OCI-LY3 (cell line): ENCODE measurements at regions not wholly inside any gene's neighbourhood (a gene's known extent, or its start where the extent isn't known, plus 50 kb on each side); places are given as distances from the start of the nearest gene placed in this dataset.

ENCODE experiments used
- H2AFZ ChIP-seq: fragments of 200-600, 300-600 bp; shearing (Covaris generic); 2 replicates; pipeline ENCODE4 v1.6.0; 2014; ENCODE audit warnings: antibody characterized with exemption, low read depth, low read length
- H3K27ac ChIP-seq: fragments of 200-600, 300-600 bp; sonication (generic); 2 replicates; pipeline ENCODE4 v1.5.1; 2014; ENCODE audit warnings: mild to moderate bottlenecking, low read length, moderate library complexity, mixed read lengths
- H3K27me3 ChIP-seq: fragments of 200-600, 300-600 bp; sonication (generic); 2 replicates; pipeline ENCODE4 v1.6.1; 2014; ENCODE audit warnings: low read depth, low read length, mixed read lengths
- H3K36me3 ChIP-seq: fragments of 200-600, 300-600 bp; sonication (generic); replicated peaks from 2 replicates; pipeline ENCODE3; 2014; ENCODE audit warnings: low read depth, low read length, mixed read lengths
- H3K4me1 ChIP-seq: fragments of 300-600, 200-600 bp; sonication (generic); 2 replicates; pipeline ENCODE4 v1.6.1; 2014; ENCODE audit warnings: low read length, mixed read lengths
- H3K4me2 ChIP-seq: fragments of 200-600, 300-600 bp; sonication (generic); 2 replicates; pipeline ENCODE4 v1.6.1; 2014; ENCODE audit warnings: low read length, mixed read lengths
- H3K4me3 ChIP-seq: fragments of 300-600, 200-600 bp; sonication (generic); 2 replicates; pipeline ENCODE4 v1.5.1; 2014; ENCODE audit warnings: antibody characterized with exemption, mild to moderate bottlenecking, low read length, moderate library complexity
- H3K79me2 ChIP-seq: fragments of 300-600, 200-600 bp; shearing (Covaris generic); 2 replicates; pipeline ENCODE4 v1.6.1; 2014; ENCODE audit warnings: mild to moderate bottlenecking, low read length, mixed read lengths
- H3K9ac ChIP-seq: fragments of 300-600, 200-600 bp; shearing (Covaris generic); 2 replicates; pipeline ENCODE4 v1.6.0; 2014; ENCODE audit warnings: mild to moderate bottlenecking, low read length, moderate library complexity
- H3K9me3 ChIP-seq: fragments of 200-600, 300-600 bp; shearing (Covaris generic); 2 replicates; pipeline ENCODE4 v1.6.1; 2014; ENCODE audit warnings: low read length, mixed read lengths; ENCODE audit not compliant: insufficient read depth
- H4K20me1 ChIP-seq: fragments of 200-600, 300-600 bp; sonication (generic); 2 replicates; pipeline ENCODE4 v1.6.1; 2016; ENCODE audit warnings: low read length, mixed read lengths; ENCODE audit not compliant: insufficient read depth
- EZH2phosphoT487 ChIP-seq: fragments of 200-600 bp; shearing (Covaris generic); IDR thresholded peaks from 2 replicates; pipeline ENCODE4 v1.6.1; 2018; ENCODE audit warnings: antibody characterized with exemption, mixed run types, low read depth
- TF ChIP-seq, protein P1 (sequence below): fragments of 200-600, 300-600 bp; sonication (generic); IDR thresholded peaks from 2 replicates; pipeline ENCODE4 v1.5.1; 2014; ENCODE audit warnings: antibody characterized with exemption, low read length, low read depth

DNA sequence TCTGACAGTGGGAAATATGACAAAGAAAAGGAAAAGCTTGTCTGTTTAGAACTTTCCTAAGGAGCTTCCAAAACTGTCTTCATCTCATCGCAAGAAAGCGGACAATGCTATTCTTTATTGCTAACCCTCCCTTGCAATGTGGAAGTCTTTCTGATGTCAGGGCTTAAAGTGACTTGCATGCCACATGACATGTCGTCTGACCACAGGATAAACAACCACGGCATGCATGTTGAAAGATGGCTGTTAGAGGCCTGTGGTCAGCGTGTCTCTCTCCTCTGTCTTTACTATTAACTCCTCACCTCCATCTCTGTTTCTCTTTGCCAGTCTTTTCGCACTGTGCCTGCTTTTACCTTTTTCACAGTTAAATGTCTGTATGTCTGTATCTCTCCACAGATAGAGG is 389.8 kb downstream of the LNPK start:
- H2AFZ ChIP-seq = no peak overlapping the region
- no peak overlapping the region for H3K27ac ChIP-seq
- no peak overlapping the region for H3K4me2 ChIP-seq
- H3K9ac ChIP-seq = no peak overlapping the region
- no peaks in the 10 kb centered on the region for H3K36me3 ChIP-seq
- no peaks in the 10 kb centered on the region for H3K9me3 ChIP-seq
- H3K4me1 ChIP-seq = no peaks in the 10 kb centered on the region
- no peak overlapping the region for H3K4me3 ChIP-seq
- H4K20me1 ChIP-seq = no peaks in the 10 kb centered on the region
- no peak for TF ChIP-seq EZH2phosphoT487
- TF ChIP-seq, protein P1, sequence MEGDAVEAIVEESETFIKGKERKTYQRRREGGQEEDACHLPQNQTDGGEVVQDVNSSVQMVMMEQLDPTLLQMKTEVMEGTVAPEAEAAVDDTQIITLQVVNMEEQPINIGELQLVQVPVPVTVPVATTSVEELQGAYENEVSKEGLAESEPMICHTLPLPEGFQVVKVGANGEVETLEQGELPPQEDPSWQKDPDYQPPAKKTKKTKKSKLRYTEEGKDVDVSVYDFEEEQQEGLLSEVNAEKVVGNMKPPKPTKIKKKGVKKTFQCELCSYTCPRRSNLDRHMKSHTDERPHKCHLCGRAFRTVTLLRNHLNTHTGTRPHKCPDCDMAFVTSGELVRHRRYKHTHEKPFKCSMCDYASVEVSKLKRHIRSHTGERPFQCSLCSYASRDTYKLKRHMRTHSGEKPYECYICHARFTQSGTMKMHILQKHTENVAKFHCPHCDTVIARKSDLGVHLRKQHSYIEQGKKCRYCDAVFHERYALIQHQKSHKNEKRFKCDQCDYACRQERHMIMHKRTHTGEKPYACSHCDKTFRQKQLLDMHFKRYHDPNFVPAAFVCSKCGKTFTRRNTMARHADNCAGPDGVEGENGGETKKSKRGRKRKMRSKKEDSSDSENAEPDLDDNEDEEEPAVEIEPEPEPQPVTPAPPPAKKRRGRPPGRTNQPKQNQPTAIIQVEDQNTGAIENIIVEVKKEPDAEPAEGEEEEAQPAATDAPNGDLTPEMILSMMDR = no peak
- H3K79me2 ChIP-seq = no peaks in the 10 kb centered on the region
- H3K27me3 ChIP-seq = no peaks in the 10 kb centered on the region

DNA sequence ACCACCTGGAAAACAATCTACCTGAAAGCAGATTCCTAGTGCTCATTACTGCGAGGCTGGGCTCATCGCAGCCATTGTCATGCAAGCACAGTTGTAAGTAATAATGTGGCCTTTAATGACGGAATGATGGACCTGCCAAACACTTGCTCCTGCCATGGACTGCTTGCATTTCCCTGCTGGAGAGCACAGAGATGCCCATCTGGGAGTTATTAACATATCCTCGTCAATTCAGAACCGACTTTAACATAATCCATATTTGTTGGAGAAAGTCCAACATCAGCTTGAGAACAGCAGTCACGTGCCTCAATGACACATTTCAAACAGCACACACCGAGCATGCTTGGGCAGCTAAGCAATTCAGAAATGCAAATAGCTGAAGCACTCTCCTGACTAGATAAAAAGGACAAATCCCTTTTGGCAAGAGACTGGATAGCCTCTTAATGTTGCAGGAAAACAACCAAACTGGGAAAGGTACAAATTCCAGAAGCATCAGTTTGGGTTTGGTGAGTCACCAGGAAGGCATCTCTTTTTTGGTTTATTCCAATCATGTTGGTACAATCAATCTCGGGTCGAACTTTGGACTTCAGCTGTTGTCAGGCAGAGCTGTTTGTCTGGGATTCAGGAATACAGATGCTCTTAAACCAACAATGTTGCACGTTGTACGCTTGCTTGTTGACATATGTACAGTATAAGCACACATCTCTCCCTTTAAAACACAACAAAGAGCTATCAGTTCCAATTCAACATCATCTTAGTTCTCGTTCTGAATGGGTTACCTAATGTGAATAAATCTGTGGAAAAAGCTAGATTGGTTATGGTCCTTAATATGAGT is 395.8 kb downstream of the LNPK start:
- Histone ChIP-seq H3K27ac (no peak overlapping the region), H4K20me1 (no peaks in the 10 kb centered on the region), H3K4me2 (no peak overlapping the region), H3K36me3 (no peaks in the 10 kb centered on the region), H3K4me1 (no peaks in the 10 kb centered on the region), H3K27me3 (no peaks in the 10 kb centered on the region), H2AFZ (no peak overlapping the region; the same call in 1 of the 2 replicates), H3K4me3 (no peak overlapping the region), H3K9ac (no peak overlapping the region), H3K79me2 (no peaks in the 10 kb centered on the region), H3K9me3 (no peaks in the 10 kb centered on the region)
- TF ChIP-seq, protein P1 = no peak
- TF ChIP-seq EZH2phosphoT487 = no peak

- Histone ChIP-seq H3K9me3 (no peaks in the 10 kb centered on the region), H3K4me2 (no peak overlapping the region), H3K79me2 (no peaks in the 10 kb centered on the region), H3K9ac (no peak overlapping the region), H3K27ac (no peak overlapping the region), H3K4me3 (no peak overlapping the region), H3K4me1 (no peaks in the 10 kb centered on the region), H3K27me3 (no peaks in the 10 kb centered on the region), H3K36me3 (no peaks in the 10 kb centered on the region), H4K20me1 (no peaks in the 10 kb centered on the region), H2AFZ (no peak overlapping the region)
- TF ChIP-seq, protein P1 = no peak
- TF ChIP-seq EZH2phosphoT487 = no peak
Measured at GRCh38 chr2:175605640-175606009, 396.4 kb downstream of the LNPK start.

DNA sequence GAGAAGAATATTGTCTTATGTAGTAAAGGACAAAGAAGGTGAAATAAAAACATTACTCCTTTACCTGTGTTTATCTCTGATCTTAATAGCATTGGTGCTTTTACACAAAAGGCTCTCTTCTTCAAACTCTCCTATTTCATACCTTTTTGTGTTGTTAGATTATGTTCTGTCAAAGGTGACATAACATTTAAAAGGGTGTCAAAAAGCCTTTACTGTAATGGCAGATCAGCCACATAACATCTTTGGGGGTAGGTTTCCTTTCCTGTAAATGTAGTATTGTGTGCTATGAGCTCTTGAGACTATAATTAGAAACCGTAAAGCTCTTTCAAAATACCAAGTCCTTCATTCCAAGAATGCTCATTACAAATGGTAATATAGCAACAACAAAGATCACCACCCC is 400.1 kb downstream of the LNPK start:
- Histone ChIP-seq H3K27ac (no peak overlapping the region), H3K27me3 (no peaks in the 10 kb centered on the region), H3K79me2 (no peaks in the 10 kb centered on the region), H3K36me3 (no peaks in the 10 kb centered on the region), H3K4me2 (no peak overlapping the region), H4K20me1 (no peaks in the 10 kb centered on the region), H3K4me3 (no peak overlapping the region), H3K9me3 (no peaks in the 10 kb centered on the region), H3K9ac (no peak overlapping the region), H2AFZ (no peak overlapping the region), H3K4me1 (peaks cover 5% of the 10 kb centered on the region)
- TF ChIP-seq, protein P1 = no peak
- TF ChIP-seq EZH2phosphoT487 = no peak
